Middle frontal gyrus (tissue), 1 donor: ENCODE measurements at regions not wholly inside any gene's neighbourhood (a gene's known extent, or its start where the extent isn't known, plus 50 kb on each side); places are given as distances from the start of the nearest gene placed in this dataset.

Source experiments
- DNase-seq: peaks from one replicate; pipeline ENCODE4 v3.0.0-alpha.2; 2015; ENCODE audit warnings: low spot score; ENCODE audit errors: extremely low spot score

- no peak for DNase-seq
Measured at GRCh38 chr5:14019768-14020290, 75.3 kb upstream of the DNAH5 start.

GRCh38 chr5:14017904-14018303, 73.4 kb upstream of the DNAH5 start:
- DNase-seq: no peak

- no peak for DNase-seq
Measured at GRCh38 chr5:14016549-14016948, 72.1 kb upstream of the DNAH5 start.

GRCh38 chr5:14011089-14012020, 66.9 kb upstream of the DNAH5 start:
- DNase-seq: peak; percentile 74

- no peak for DNase-seq
Measured at GRCh38 chr5:14009575-14009974, 65.1 kb upstream of the DNAH5 start.

GRCh38 chr5:14008819-14009311, 64.4 kb upstream of the DNAH5 start:
- DNase-seq: no peak

- no peak for DNase-seq
Measured at GRCh38 chr5:14006823-14007520, 62.5 kb upstream of the DNAH5 start.

GRCh38 chr5:14004598-14005394, 60.3 kb upstream of the DNAH5 start:
- no peak for DNase-seq

GRCh38 chr5:14003936-14004335, 59.4 kb upstream of the DNAH5 start:
- DNase-seq: no peak

GRCh38 chr5:14003513-14003912, 59.0 kb upstream of the DNAH5 start:
- no peak for DNase-seq

- DNase-seq: no peak
Measured at GRCh38 chr5:13998254-13998653, 53.8 kb upstream of the DNAH5 start.

- no peak for DNase-seq
Measured at GRCh38 chr5:13997514-13997913, 53.0 kb upstream of the DNAH5 start.

- no peak for DNase-seq
Measured at GRCh38 chr5:13994621-13995253, 50.2 kb upstream of the DNAH5 start.
